ENCODE measurements at regions not wholly inside any gene's neighbourhood (a gene's known extent, or its start where the extent isn't known, plus 50 kb on each side); places are given as distances from the start of the nearest gene placed in this dataset.

- in situ Hi-C loops (cut with MboI; ENCODE audit: low pct_unique_long_range_greater_than_20kb, low sequenced_read_pairs, unreplicated experiment), result no loop called here
- peak; percentile 69 for TF ChIP-seq CTCF (IDR thresholded peaks at IDR 0.05; ENCODE audit: extremely low read depth, insufficient read depth, missing control alignments)
- peak; percentile 70 for DNase-seq (ENCODE audit: low spot score)
Measured at GRCh38 chr20:33915726-33916331, 77.9 kb upstream of the RALY start.

GRCh38 chr20:33916768-33917167, 76.9 kb upstream of the RALY start:
- TF ChIP-seq CTCF (IDR thresholded peaks at IDR 0.05; ENCODE audit: extremely low read depth, insufficient read depth, missing control alignments), result no peak
- in situ Hi-C loops (cut with MboI; ENCODE audit: low pct_unique_long_range_greater_than_20kb, low sequenced_read_pairs, unreplicated experiment), result no loop called here
- no peak for DNase-seq (ENCODE audit: low spot score)

- in situ Hi-C loops (cut with MboI; ENCODE audit: low pct_unique_long_range_greater_than_20kb, low sequenced_read_pairs, unreplicated experiment), result no loop called here
- DNase-seq (ENCODE audit: low spot score), result no peak
- TF ChIP-seq CTCF (IDR thresholded peaks at IDR 0.05; ENCODE audit: extremely low read depth, insufficient read depth, missing control alignments), result no peak
Measured at GRCh38 chr20:33917831-33918525, 75.7 kb upstream of the RALY start.

GRCh38 chr20:33918662-33919061, 75.0 kb upstream of the RALY start:
- in situ Hi-C loops (cut with MboI; ENCODE audit: low pct_unique_long_range_greater_than_20kb, low sequenced_read_pairs, unreplicated experiment), result no loop called here
- no peak for DNase-seq (ENCODE audit: low spot score)
- no peak for TF ChIP-seq CTCF (IDR thresholded peaks at IDR 0.05; ENCODE audit: extremely low read depth, insufficient read depth, missing control alignments)

GRCh38 chr20:33919653-33920052, 74.1 kb upstream of the RALY start:
- no peak for DNase-seq (ENCODE audit: low spot score)
- in situ Hi-C loops (cut with MboI; ENCODE audit: low pct_unique_long_range_greater_than_20kb, low sequenced_read_pairs, unreplicated experiment), result no loop called here
- no peak for TF ChIP-seq CTCF (IDR thresholded peaks at IDR 0.05; ENCODE audit: extremely low read depth, insufficient read depth, missing control alignments)

- no peak for DNase-seq (ENCODE audit: low spot score)
- in situ Hi-C loops (cut with MboI; ENCODE audit: low pct_unique_long_range_greater_than_20kb, low sequenced_read_pairs, unreplicated experiment), result no loop called here
Measured at GRCh38 chr20:33922224-33922623, 71.5 kb upstream of the RALY start.

More at GRCh38 chr20:33922224-33922623, 71.5 kb upstream of the RALY start:
- no peak for TF ChIP-seq CTCF (IDR thresholded peaks at IDR 0.05; ENCODE audit: extremely low read depth, insufficient read depth, missing control alignments)
